ENCODE measurements at regions not wholly inside any gene's neighbourhood (a gene's known extent, or its start where the extent isn't known, plus 50 kb on each side); places are given as distances from the start of the nearest gene placed in this dataset.
A peak's percentile ranks its signal among the peaks of the same experiment; 100 is the strongest.

DNA sequence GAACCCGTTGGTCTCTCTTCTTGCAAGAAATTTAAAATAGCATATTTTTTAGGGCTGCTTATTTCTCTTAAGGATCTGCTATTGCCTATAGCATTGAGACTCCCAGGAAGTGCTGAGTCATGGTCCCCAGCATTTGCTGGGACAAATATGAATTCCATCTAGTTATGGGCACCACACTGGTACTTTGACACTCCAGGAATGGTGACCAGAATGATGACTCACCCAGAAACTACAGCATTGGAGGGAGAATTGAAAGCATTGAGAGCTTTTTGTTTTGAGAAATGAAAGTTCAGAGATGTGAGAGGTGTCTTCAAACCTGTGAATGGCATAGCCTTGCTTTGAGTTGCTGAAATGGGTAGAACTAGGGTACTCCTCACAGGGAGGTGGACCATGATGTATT is 699.7 kb downstream of the DHX35 start:
- no peaks in the 10 kb centered on the region for H3K36me3 ChIP-seq (ENCODE audit: control insufficient read depth, insufficient read depth, low read length)
- no peak overlapping the region for H3K27ac ChIP-seq (ENCODE audit: low read depth, low read length)
- no peaks in the 10 kb centered on the region for H3K4me1 ChIP-seq (ENCODE audit: control insufficient read depth, insufficient read depth, low read length)
- H3K4me3 ChIP-seq (ENCODE audit: low read length), result no peak overlapping the region
- H3K27me3 ChIP-seq (ENCODE audit: control insufficient read depth, insufficient read depth, low read length), result no peaks in the 10 kb centered on the region
- peak overlapping the region; percentile 8 for H3K9ac ChIP-seq (ENCODE audit: low read length)

DNA sequence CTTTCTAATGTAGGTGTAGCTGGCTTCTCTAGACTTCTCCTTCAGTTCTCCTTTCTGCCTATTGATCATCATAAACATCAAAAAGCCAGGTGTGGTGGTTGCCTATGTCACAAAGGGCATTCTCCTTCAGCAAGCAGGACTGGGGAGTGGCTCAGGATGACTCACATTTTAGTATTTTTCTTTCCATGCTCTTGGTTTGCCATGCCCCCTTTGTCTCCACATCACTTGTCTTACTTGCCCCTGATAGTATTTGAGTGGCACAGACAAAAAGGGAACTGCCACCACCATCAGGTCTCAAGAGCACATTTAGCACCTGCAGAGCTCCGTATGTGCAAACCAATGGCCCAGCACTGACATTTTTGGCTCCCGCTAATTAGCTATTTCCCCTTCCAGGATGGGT is 698.8 kb downstream of the DHX35 start:
- H3K9ac ChIP-seq (ENCODE audit: low read length), result no peak overlapping the region
- H3K27me3 ChIP-seq (ENCODE audit: control insufficient read depth, insufficient read depth, low read length), result no peaks in the 10 kb centered on the region
- no peak overlapping the region for H3K4me3 ChIP-seq (ENCODE audit: low read length)
- no peak overlapping the region for H3K27ac ChIP-seq (ENCODE audit: low read depth, low read length)
- H3K36me3 ChIP-seq (ENCODE audit: control insufficient read depth, insufficient read depth, low read length), result no peaks in the 10 kb centered on the region
- no peaks in the 10 kb centered on the region for H3K4me1 ChIP-seq (ENCODE audit: control insufficient read depth, insufficient read depth, low read length)

DNA sequence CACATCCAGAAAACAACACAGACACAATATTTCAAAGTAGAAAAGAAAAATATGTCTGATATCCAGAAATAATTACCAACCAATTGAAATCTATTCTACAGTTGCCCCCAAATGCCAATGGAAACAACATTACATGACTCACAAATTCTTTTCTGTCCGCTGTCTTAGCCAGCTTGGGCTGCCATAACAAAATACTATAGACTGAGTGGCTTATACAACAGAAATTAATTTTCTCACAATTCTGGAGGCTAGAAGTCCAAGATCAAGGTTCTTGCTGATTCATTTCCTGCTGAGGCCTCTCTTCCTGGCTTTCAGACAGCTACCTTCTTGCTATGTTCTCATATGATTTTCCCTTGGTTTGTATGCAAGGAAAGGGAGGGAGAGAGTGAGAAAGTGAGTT is 698.1 kb downstream of the DHX35 start:
- Histone ChIP-seq H3K9ac (ENCODE audit: low read length) (no peak overlapping the region), H3K36me3 (ENCODE audit: control insufficient read depth, insufficient read depth, low read length) (no peaks in the 10 kb centered on the region), H3K4me3 (ENCODE audit: low read length) (no peak overlapping the region), H3K4me1 (ENCODE audit: control insufficient read depth, insufficient read depth, low read length) (no peaks in the 10 kb centered on the region), H3K27ac (ENCODE audit: low read depth, low read length) (no peak overlapping the region), H3K27me3 (ENCODE audit: control insufficient read depth, insufficient read depth, low read length) (no peaks in the 10 kb centered on the region)

DNA sequence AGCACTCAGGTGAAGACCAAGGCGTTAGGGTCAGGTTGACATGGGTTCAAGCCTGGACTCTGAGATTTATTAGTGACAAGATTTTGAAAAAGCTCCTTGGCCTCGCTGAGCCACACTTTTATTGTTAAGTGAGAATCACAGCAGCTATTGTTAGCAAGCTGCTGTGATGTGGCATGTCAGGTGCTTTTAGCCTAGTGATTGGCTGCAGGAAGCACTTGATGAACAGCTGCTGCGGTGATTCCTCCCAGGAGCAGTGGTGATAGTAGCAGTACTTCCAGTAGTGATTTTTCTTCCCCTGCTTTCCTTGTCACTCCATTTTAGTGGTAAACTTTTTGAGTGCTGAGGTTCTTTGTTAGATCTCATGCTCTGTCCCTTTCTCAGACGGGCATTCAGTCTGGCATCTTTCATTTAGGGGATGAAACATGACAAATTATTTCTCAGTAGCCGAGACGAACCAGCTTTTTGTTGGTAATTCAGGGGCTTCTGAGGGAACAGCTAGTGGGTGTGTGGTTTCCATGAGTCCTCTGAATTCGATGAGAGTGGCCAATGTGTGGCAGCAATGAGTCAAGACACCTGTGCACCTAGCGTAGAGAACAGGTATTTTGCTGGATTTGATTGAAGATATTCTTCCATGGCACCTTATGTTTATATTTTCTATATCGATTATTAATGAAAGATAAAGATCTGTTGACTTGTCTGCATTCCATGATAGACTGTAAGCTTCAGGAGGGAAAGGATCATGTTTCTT is 696.7 kb downstream of the DHX35 start:
- H3K4me1 ChIP-seq (ENCODE audit: control insufficient read depth, insufficient read depth, low read length), result no peaks in the 10 kb centered on the region
- H3K4me3 ChIP-seq (ENCODE audit: low read length), result no peak overlapping the region
- H3K36me3 ChIP-seq (ENCODE audit: control insufficient read depth, insufficient read depth, low read length), result no peaks in the 10 kb centered on the region
- H3K27ac ChIP-seq (ENCODE audit: low read depth, low read length), result no peak overlapping the region
- H3K9ac ChIP-seq (ENCODE audit: low read length), result no peak overlapping the region
- no peaks in the 10 kb centered on the region for H3K27me3 ChIP-seq (ENCODE audit: control insufficient read depth, insufficient read depth, low read length)

DNA sequence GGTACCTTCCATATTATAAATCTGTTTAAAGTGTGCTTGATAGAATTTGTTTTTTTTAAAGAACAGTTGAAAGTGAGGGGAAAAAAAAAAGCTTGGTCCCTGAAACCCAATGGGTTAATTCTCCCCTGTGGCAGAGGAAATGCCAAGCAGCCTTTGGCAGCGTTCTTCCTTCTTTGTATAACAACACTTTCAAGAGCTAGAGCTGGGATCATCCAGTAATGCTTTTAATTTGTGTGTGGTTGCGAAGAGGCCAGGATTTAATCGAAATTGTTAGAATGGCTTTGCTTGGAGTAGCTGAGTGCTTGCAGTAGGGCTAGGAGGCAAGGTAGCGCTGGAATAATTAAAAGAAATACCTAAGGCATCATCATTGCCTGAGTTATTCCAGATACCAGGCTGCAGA is 692.0 kb downstream of the DHX35 start:
- Histone ChIP-seq H3K27me3 (ENCODE audit: control insufficient read depth, insufficient read depth, low read length) (no peaks in the 10 kb centered on the region), H3K27ac (ENCODE audit: low read depth, low read length) (no peak overlapping the region), H3K9ac (ENCODE audit: low read length) (no peak overlapping the region), H3K36me3 (ENCODE audit: control insufficient read depth, insufficient read depth, low read length) (no peaks in the 10 kb centered on the region), H3K4me3 (ENCODE audit: low read length) (no peak overlapping the region), H3K4me1 (ENCODE audit: control insufficient read depth, insufficient read depth, low read length) (no peaks in the 10 kb centered on the region)

DNA sequence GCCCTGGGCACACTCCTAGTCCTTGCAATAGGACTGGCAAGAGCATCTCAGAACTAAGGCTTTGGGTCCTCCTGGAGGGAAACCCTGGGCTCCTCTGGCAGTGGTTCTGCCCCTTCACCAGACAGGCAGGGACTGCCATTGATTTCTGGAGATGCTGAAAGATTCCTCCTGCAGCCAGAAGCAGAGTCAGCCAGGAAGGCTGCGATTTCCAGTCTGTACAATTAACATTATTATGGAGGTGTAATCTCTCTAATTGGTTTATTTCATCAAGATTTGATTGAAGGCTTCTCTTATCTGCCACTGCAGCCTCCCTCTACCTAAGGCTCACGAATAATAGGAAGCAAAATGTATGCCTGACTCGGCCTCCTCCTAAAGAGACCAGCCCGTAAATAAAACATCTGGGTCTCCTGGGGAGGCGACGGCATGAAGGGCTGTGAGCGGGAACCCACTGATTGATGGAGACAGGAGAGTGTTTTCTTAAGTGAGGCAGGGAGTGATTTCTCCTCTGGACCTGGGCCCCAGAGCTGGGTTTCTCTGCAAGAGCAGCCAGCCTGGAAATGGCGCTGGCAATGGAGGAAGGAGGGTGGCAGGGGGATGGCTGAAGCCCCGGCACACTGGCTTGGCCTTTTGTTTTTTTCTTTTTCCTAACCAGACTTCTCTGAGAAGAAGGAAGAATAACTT is 689.6 kb downstream of the DHX35 start:
- Histone ChIP-seq H3K4me3 (ENCODE audit: low read length) (no peak overlapping the region), H3K27ac (ENCODE audit: low read depth, low read length) (no peak overlapping the region), H3K9ac (ENCODE audit: low read length) (no peak overlapping the region), H3K27me3 (ENCODE audit: control insufficient read depth, insufficient read depth, low read length) (no peaks in the 10 kb centered on the region), H3K4me1 (ENCODE audit: control insufficient read depth, insufficient read depth, low read length) (no peaks in the 10 kb centered on the region), H3K36me3 (ENCODE audit: control insufficient read depth, insufficient read depth, low read length) (no peaks in the 10 kb centered on the region)

DNA sequence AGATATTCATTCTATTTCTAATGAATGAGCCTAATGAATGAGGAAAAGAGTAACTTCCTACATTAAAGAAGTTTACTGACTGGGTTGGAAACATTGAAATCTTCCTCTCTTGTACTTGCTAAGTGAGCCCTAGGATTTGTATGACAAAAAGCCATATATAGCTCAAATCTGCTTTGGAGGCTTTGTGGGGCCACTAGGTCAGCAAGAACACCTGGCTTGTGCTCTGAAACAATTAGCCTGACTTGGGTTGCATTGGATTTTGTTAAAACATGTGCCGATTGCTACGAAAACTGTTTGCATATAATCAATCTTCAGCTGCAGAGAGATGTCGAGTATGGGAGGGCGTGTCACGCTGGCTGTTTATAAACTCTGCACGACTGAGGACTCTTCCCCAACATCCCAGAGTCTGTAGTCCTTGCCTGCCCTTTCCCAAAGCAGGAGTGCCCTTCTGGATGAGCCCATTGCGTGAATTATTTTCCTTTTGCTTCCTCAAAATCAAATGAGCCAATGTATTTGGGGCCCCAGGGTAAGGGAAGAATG is 684.8 kb downstream of the DHX35 start:
- Histone ChIP-seq H3K36me3 (ENCODE audit: control insufficient read depth, insufficient read depth, low read length) (no peaks in the 10 kb centered on the region), H3K4me1 (ENCODE audit: control insufficient read depth, insufficient read depth, low read length) (no peaks in the 10 kb centered on the region), H3K4me3 (ENCODE audit: low read length) (no peak overlapping the region), H3K27ac (ENCODE audit: low read depth, low read length) (no peak overlapping the region), H3K27me3 (ENCODE audit: control insufficient read depth, insufficient read depth, low read length) (no peaks in the 10 kb centered on the region), H3K9ac (ENCODE audit: low read length) (no peak overlapping the region)

DNA sequence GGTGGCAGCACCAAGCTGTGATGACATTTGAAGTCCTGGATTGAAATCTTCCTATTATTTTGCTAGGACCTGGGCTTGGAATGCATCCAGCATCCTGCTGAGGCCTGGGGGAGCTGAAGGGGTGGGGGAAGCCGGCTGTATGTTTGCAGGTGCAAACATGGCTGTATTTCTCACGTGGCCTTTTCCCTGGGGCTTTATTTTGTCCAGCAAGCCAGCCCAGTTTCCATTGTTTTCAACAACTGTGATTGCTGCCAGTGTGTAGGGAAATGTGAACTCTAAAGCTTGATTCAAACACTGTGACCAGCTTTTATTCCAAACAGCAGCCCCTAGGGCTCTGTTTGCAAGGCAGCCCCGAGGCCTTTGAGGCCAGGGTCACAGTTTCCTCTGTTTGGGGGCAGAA is 683.0 kb downstream of the DHX35 start:
- Histone ChIP-seq H3K36me3 (ENCODE audit: control insufficient read depth, insufficient read depth, low read length) (no peaks in the 10 kb centered on the region), H3K9ac (ENCODE audit: low read length) (no peak overlapping the region), H3K27me3 (ENCODE audit: control insufficient read depth, insufficient read depth, low read length) (no peaks in the 10 kb centered on the region), H3K27ac (ENCODE audit: low read depth, low read length) (no peak overlapping the region), H3K4me1 (ENCODE audit: control insufficient read depth, insufficient read depth, low read length) (no peaks in the 10 kb centered on the region), H3K4me3 (ENCODE audit: low read length) (no peak overlapping the region)

DNA sequence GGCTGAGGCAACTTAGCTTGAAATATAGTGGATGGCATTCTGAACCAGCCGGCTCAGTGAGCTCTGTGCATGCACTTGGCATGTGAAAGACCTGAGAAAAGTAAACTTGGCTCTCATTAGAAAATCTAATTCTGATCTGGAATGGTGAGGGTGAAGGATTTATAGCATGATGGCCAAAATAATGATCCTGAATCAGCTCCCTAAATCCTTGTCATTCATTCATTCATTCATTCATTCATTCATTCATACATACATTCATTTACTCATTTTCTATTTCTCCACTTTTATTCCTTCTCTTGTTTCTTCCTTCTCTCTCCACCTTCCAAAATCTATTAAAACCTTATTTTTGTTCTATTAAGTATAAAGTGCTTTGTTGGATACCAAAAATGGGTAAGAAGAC is 681.1 kb downstream of the DHX35 start:
- Histone ChIP-seq H3K4me1 (ENCODE audit: control insufficient read depth, insufficient read depth, low read length) (no peaks in the 10 kb centered on the region), H3K27ac (ENCODE audit: low read depth, low read length) (no peak overlapping the region), H3K27me3 (ENCODE audit: control insufficient read depth, insufficient read depth, low read length) (no peaks in the 10 kb centered on the region), H3K4me3 (ENCODE audit: low read length) (no peak overlapping the region), H3K9ac (ENCODE audit: low read length) (no peak overlapping the region), H3K36me3 (ENCODE audit: control insufficient read depth, insufficient read depth, low read length) (no peaks in the 10 kb centered on the region)

DNA sequence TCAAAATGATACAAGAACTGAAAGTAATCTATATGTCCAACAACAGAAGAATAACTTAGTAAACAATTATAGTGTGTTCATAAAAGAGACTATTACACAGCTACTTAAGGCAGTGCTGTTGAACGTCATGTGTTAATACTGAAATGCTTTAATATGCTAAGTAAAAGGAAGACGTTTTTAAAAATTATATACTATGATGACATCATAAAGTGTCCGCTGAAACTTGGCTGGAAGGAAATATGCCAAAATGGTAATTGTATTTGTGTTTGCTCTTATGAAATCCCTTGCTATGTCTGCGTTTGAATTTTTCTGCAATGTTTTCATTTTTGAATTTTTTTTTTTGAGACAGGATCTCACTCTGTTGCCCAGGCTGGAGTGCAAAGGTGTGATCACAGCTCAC is 679.3 kb downstream of the DHX35 start:
- H3K4me1 ChIP-seq (ENCODE audit: control insufficient read depth, insufficient read depth, low read length), result no peaks in the 10 kb centered on the region
- H3K9ac ChIP-seq (ENCODE audit: low read length), result no peak overlapping the region

DNA sequence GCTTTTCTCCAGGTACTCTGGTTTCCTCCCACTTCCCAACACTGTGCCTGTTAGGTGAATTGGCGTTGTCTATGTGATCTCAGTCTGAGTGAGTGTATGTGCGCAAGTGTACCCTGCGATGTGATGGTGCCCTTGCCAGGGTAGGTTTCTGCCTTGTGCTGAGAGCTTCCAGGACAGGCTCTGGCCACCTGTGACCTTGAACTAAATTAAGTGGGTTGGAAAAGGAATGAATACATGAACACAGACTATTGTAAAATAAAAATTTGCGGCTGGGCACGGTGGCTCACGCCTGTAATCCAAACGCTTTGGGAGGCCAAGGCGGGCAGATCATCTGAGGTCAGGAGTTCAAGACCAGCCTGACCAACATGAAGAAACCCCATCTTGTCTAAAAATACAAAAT is 678.0 kb downstream of the DHX35 start:
- no peak overlapping the region for H3K27ac ChIP-seq (ENCODE audit: low read depth, low read length)
- H3K4me1 ChIP-seq (ENCODE audit: control insufficient read depth, insufficient read depth, low read length), result no peaks in the 10 kb centered on the region
- no peaks in the 10 kb centered on the region for H3K36me3 ChIP-seq (ENCODE audit: control insufficient read depth, insufficient read depth, low read length)
- no peak overlapping the region for H3K9ac ChIP-seq (ENCODE audit: low read length)
- peaks cover 2% of the 10 kb centered on the region for H3K27me3 ChIP-seq (ENCODE audit: control insufficient read depth, insufficient read depth, low read length)
- no peak overlapping the region for H3K4me3 ChIP-seq (ENCODE audit: low read length)

More for the DNA sequence above, 679.3 kb downstream of the DHX35 start:
- no peak overlapping the region for H3K27ac ChIP-seq (ENCODE audit: low read depth, low read length)
- no peaks in the 10 kb centered on the region for H3K27me3 ChIP-seq (ENCODE audit: control insufficient read depth, insufficient read depth, low read length)
- H3K4me3 ChIP-seq (ENCODE audit: low read length), result no peak overlapping the region
- no peaks in the 10 kb centered on the region for H3K36me3 ChIP-seq (ENCODE audit: control insufficient read depth, insufficient read depth, low read length)

DNA sequence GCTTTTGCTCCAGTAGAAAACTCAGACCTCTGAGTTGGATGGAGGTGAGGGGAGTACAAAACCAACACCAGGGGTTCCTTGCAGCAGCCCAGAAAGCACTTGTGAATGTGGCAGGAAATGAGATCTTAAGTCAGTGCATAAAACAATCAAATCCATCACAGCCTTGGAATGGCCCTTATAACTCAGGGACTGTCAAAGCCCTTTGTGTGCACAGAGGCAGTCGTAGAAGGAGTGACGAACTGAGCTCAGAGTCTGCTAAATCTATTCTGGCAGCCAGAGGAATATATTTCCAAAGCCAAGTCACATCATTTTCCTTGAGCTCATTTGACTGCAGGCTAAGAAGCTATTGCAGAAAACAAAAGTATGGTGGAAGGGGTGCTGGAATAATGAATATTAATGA is 676.6 kb downstream of the DHX35 start:
- no peak overlapping the region for H3K4me3 ChIP-seq (ENCODE audit: low read length)
- H3K9ac ChIP-seq (ENCODE audit: low read length), result no peak overlapping the region
- H3K4me1 ChIP-seq (ENCODE audit: control insufficient read depth, insufficient read depth, low read length), result no peaks in the 10 kb centered on the region
- H3K27me3 ChIP-seq (ENCODE audit: control insufficient read depth, insufficient read depth, low read length), result peaks cover 2% of the 10 kb centered on the region
- H3K27ac ChIP-seq (ENCODE audit: low read depth, low read length), result no peak overlapping the region
- no peaks in the 10 kb centered on the region for H3K36me3 ChIP-seq (ENCODE audit: control insufficient read depth, insufficient read depth, low read length)

DNA sequence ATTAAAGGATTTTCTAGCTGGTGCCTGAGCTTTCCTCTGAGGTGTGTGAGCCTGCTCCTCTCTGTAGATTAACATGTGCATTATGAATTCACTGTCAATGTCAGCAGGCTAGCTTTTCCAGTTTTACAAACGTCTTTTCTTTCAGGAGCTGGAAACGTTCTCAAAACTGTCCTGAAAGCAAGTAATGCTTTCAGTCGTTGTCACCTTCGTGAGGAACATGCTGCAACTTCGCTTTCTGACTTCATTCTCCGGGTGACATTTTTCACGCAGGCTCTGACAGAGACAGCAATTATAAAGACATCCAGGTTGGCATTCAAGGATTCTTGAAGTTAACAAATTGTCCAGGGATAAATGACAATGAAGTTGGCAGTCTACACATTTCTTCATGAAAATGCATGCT is 671.5 kb downstream of the DHX35 start:
- Histone ChIP-seq H3K4me3 (ENCODE audit: low read length) (no peak overlapping the region), H3K4me1 (ENCODE audit: control insufficient read depth, insufficient read depth, low read length) (no peaks in the 10 kb centered on the region), H3K36me3 (ENCODE audit: control insufficient read depth, insufficient read depth, low read length) (no peaks in the 10 kb centered on the region), H3K27me3 (ENCODE audit: control insufficient read depth, insufficient read depth, low read length) (peaks cover 2% of the 10 kb centered on the region), H3K27ac (ENCODE audit: low read depth, low read length) (no peak overlapping the region), H3K9ac (ENCODE audit: low read length) (no peak overlapping the region)

All from rectal smooth muscle tissue (tissue), 1 donor.